PC-3 (cell line): ENCODE measurements at regions not wholly inside any gene's neighbourhood (a gene's known extent, or its start where the extent isn't known, plus 50 kb on each side); places are given as distances from the start of the nearest gene placed in this dataset.
"Not testable (repeated sequence)": the region's sequence is repeated elsewhere in the genome, so short reads cannot be mapped to it uniquely, and the experiment has no call there.

Experiments
- CTCF ChIP-seq: fragments of 300-600 bp; sonication (generic); conservative IDR thresholded peaks from 2 replicates; pipeline ENCODE4 v1.5.1; 2017; ENCODE audit warnings: antibody characterized with exemption, low read depth, mild to moderate bottlenecking, low read length
- EZH2 ChIP-seq: fragments of 300-600 bp; sonication (generic); IDR thresholded peaks from one replicate; pipeline ENCODE4 v1.6.1; 2017; ENCODE audit warnings: antibody characterized with exemption, mild to moderate bottlenecking, low read length; ENCODE audit not compliant: unreplicated experiment
- EZH2phosphoT487 ChIP-seq: fragments of 300-600 bp; sonication (generic); IDR thresholded peaks from 2 replicates; pipeline ENCODE4 v1.6.1; 2018; ENCODE audit warnings: mild to moderate bottlenecking, antibody characterized with exemption, low read length, borderline replicate concordance

GRCh38 chr16:32116533-32116932 lies 136.6 kb upstream of the TP53TG3D start:
- TF ChIP-seq CTCF, EZH2phosphoT487, EZH2: not testable (repeated sequence)
